HCT116 (cell line): ENCODE measurements at regions not wholly inside any gene's neighbourhood (a gene's known extent, or its start where the extent isn't known, plus 50 kb on each side); places are given as distances from the start of the nearest gene placed in this dataset.

Experiments
- EGR1 ChIP-seq: IDR thresholded peaks from 2 replicates; pipeline ENCODE4 v1.6.1; 2012; ENCODE audit warnings: low read depth
- EZH2 ChIP-seq: fragments of 200-600 bp; sonication (generic); IDR thresholded peaks from 2 replicates; pipeline ENCODE4 v1.6.1; 2017; ENCODE audit warnings: antibody characterized with exemption, mixed run types
- JUND ChIP-seq: IDR thresholded peaks from 2 replicates; pipeline ENCODE4 v1.6.1; 2012
- POLR2AphosphoS5 ChIP-seq: IDR thresholded peaks from 2 replicates; pipeline ENCODE4 v1.6.1; 2011; ENCODE audit warnings: mild to moderate bottlenecking, low read depth, low read length, moderate library complexity
- RAD21 ChIP-seq: IDR thresholded peaks from 2 replicates; pipeline ENCODE4 v1.6.1; 2012; ENCODE audit warnings: low read depth, mild to moderate bottlenecking
- YY1 ChIP-seq: IDR thresholded peaks from 2 replicates; pipeline ENCODE4 v1.6.1; 2011; ENCODE audit warnings: low read length, low read depth, moderate library complexity, mild to moderate bottlenecking; ENCODE audit not compliant: insufficient replicate concordance; ENCODE audit errors: extremely low read depth
- ZNF274 ChIP-seq: fragments of 200-500 bp; sonication (Bioruptor generic); IDR thresholded peaks from 2 replicates; pipeline ENCODE4 v1.6.1; 2014; ENCODE audit warnings: mild to moderate bottlenecking, low read depth, low read length, inconsistent platforms
- TF ChIP-seq, protein P1 (sequence below), 3 experiments: fragments of 200-600 bp in 1 of 3; sonication (generic) in 1 of 3; IDR thresholded peaks in 2 of 3; conservative IDR thresholded peaks in 1 of 3; 2 replicates each; pipeline ENCODE4 v1.5.1; 2012 to 2017; ENCODE audit warnings: low read depth in 2 of 3, low read length in 2 of 3, antibody characterized with exemption in 1 of 3, borderline replicate concordance in 1 of 3, control low read depth in 1 of 3, mild to moderate bottlenecking in 1 of 3, mixed read lengths in 1 of 3, mixed run types in 1 of 3, moderate library complexity in 1 of 3; ENCODE audit not compliant: insufficient read depth in 1 of 3
- TF ChIP-seq, protein P2 (sequence below): IDR thresholded peaks from 2 replicates; pipeline ENCODE4 v1.6.1; 2011; ENCODE audit warnings: mild to moderate bottlenecking, low read length, moderate library complexity; ENCODE audit not compliant: insufficient replicate concordance; ENCODE audit errors: extremely low read depth
- TF ChIP-seq, protein P3 (sequence below): IDR thresholded peaks from 2 replicates; pipeline ENCODE4 v1.6.1; 2012; ENCODE audit warnings: low read depth

DNA sequence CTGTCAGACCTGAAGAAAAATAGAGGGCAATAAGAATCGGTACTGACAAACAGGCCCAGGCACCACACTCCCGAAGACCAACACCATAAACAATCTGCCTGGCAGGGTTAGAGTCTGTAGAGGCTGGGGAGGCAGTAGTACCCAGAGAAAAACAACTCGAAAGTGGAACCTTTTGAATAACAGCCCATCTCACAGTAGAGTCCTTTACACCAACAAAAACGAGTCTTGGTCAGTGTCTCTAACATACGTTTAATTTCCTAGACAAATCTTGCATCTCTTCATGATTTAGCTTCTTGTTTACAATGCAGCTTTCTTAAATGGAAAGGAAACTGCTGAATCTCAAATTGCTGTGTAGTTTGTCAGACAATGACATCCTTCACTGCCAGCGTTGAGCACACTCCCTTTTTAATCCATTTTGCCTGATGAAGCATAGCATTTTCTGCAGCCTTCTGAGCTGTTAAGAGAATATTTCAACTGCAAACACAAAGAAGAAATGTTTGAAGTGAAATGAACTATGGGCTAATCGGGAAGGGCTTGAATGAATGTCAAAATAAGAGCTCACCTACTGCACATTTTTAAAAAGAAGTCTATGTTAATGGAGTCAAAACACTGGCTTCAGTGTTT is 73.1 kb upstream of the DSG1 start:
- TF ChIP-seq JUND = no peak
- TF ChIP-seq, protein P1, sequence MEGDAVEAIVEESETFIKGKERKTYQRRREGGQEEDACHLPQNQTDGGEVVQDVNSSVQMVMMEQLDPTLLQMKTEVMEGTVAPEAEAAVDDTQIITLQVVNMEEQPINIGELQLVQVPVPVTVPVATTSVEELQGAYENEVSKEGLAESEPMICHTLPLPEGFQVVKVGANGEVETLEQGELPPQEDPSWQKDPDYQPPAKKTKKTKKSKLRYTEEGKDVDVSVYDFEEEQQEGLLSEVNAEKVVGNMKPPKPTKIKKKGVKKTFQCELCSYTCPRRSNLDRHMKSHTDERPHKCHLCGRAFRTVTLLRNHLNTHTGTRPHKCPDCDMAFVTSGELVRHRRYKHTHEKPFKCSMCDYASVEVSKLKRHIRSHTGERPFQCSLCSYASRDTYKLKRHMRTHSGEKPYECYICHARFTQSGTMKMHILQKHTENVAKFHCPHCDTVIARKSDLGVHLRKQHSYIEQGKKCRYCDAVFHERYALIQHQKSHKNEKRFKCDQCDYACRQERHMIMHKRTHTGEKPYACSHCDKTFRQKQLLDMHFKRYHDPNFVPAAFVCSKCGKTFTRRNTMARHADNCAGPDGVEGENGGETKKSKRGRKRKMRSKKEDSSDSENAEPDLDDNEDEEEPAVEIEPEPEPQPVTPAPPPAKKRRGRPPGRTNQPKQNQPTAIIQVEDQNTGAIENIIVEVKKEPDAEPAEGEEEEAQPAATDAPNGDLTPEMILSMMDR (IDR thresholded peaks at IDR 0.05 in 2 of 3, conservative IDR thresholded peaks at IDR 0.05 in 1 of 3; ENCODE audit: borderline replicate concordance in 1 of 3, insufficient read depth in 1 of 3, low read depth in 2 of 3, low read length in 2 of 3) = no peak
- TF ChIP-seq EZH2 = no peak
- no peak for TF ChIP-seq EGR1
- TF ChIP-seq, protein P2, sequence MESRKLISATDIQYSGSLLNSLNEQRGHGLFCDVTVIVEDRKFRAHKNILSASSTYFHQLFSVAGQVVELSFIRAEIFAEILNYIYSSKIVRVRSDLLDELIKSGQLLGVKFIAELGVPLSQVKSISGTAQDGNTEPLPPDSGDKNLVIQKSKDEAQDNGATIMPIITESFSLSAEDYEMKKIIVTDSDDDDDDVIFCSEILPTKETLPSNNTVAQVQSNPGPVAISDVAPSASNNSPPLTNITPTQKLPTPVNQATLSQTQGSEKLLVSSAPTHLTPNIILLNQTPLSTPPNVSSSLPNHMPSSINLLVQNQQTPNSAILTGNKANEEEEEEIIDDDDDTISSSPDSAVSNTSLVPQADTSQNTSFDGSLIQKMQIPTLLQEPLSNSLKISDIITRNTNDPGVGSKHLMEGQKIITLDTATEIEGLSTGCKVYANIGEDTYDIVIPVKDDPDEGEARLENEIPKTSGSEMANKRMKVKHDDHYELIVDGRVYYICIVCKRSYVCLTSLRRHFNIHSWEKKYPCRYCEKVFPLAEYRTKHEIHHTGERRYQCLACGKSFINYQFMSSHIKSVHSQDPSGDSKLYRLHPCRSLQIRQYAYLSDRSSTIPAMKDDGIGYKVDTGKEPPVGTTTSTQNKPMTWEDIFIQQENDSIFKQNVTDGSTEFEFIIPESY = no peak
- TF ChIP-seq, protein P3, sequence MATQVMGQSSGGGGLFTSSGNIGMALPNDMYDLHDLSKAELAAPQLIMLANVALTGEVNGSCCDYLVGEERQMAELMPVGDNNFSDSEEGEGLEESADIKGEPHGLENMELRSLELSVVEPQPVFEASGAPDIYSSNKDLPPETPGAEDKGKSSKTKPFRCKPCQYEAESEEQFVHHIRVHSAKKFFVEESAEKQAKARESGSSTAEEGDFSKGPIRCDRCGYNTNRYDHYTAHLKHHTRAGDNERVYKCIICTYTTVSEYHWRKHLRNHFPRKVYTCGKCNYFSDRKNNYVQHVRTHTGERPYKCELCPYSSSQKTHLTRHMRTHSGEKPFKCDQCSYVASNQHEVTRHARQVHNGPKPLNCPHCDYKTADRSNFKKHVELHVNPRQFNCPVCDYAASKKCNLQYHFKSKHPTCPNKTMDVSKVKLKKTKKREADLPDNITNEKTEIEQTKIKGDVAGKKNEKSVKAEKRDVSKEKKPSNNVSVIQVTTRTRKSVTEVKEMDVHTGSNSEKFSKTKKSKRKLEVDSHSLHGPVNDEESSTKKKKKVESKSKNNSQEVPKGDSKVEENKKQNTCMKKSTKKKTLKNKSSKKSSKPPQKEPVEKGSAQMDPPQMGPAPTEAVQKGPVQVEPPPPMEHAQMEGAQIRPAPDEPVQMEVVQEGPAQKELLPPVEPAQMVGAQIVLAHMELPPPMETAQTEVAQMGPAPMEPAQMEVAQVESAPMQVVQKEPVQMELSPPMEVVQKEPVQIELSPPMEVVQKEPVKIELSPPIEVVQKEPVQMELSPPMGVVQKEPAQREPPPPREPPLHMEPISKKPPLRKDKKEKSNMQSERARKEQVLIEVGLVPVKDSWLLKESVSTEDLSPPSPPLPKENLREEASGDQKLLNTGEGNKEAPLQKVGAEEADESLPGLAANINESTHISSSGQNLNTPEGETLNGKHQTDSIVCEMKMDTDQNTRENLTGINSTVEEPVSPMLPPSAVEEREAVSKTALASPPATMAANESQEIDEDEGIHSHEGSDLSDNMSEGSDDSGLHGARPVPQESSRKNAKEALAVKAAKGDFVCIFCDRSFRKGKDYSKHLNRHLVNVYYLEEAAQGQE = no peak
- TF ChIP-seq YY1 = no peak
- no peak for TF ChIP-seq ZNF274
- TF ChIP-seq RAD21 = no peak
- TF ChIP-seq POLR2AphosphoS5 = no peak
